ENCODE measurements at regions not wholly inside any gene's neighbourhood (a gene's known extent, or its start where the extent isn't known, plus 50 kb on each side); places are given as distances from the start of the nearest gene placed in this dataset.

DNA sequence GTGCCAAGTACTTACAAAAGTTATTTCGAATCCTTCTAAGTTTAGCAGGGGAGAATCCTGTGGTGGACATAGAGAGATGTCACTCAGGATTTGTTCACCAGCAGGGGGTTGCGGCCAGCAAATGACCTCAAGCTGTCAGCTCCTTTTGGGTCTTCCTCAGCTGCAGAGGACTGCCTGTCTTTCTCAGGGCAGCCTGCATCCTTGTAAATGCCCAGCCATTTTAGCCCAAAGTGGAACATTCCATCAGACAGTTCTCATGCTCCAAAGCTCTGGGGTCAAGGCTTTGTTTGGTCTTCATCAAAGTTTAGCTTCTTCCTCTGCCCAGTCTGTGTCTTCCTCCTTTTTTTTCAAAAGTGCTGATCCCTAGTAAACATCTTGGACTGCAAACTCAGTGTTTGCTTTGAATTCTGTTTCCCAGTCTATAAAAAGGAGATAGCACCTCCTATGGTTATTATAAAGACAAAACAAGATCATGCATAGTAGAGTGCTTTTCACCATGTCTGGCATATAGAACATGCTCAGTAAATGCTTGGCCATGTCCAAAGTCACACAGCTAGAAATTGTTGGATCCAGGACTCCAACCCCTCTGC, 156.4 kb upstream of the GATB start:
- CTCF ChIA-PET: no interaction called here
- TF ChIP-seq, protein P1, sequence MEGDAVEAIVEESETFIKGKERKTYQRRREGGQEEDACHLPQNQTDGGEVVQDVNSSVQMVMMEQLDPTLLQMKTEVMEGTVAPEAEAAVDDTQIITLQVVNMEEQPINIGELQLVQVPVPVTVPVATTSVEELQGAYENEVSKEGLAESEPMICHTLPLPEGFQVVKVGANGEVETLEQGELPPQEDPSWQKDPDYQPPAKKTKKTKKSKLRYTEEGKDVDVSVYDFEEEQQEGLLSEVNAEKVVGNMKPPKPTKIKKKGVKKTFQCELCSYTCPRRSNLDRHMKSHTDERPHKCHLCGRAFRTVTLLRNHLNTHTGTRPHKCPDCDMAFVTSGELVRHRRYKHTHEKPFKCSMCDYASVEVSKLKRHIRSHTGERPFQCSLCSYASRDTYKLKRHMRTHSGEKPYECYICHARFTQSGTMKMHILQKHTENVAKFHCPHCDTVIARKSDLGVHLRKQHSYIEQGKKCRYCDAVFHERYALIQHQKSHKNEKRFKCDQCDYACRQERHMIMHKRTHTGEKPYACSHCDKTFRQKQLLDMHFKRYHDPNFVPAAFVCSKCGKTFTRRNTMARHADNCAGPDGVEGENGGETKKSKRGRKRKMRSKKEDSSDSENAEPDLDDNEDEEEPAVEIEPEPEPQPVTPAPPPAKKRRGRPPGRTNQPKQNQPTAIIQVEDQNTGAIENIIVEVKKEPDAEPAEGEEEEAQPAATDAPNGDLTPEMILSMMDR (IDR thresholded peaks at IDR 0.05; ENCODE audit: insufficient read depth, low read length, missing control alignments): no peak
- POLR2A ChIA-PET: no interaction called here
- DNase-seq (ENCODE audit: low read depth, low spot score): no peak
- no peak overlapping the region for H3K4me3 ChIP-seq (ENCODE audit: low read depth, low read length)

DNA sequence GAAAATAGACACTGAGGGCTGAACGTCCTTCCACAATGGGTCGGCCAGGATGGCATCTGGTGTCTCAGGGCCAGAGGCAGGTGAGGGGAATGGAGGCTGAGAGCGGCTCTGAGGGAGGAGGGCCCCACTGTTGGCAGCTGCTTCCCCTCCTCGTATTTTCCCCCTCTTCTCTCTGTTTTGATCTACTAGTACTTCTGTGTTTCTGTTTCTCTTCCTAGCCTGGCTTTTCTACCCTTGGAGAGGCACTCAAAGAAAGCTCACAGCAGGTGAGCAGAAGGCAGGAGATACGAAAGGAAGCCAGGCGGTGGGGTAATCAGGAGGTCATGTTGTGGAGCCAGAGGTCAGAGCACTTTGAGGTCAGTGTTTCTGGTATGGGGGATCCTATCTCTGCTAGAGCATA, 151.8 kb upstream of the GATB start:
- TF ChIP-seq, protein P1 (IDR thresholded peaks at IDR 0.05; ENCODE audit: insufficient read depth, low read length, missing control alignments): no peak
- ChIA-PET POLR2A (no interaction called here), CTCF (no interaction called here)
- no peak overlapping the region for H3K4me3 ChIP-seq (ENCODE audit: low read depth, low read length)
- no peak for DNase-seq (ENCODE audit: low read depth, low spot score)

DNA sequence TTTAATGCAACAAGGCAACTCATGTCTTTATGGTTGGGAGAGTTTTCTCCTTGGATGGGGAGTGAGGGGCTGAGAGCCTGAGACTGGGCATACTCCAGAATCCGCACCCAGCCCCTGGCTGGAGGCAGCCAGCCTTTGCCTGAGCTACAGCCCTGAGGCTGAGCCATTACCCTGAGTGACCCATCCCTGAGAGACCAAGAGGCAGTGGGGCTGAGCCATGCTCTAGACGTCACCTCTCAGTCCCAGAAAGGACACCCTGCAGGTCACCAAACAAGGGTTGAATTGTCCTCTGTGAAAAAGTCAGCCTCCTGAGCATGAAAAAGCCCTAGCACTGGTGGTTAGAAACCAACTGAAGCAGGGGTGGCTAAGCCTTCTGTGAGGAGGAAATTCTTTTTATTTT, 151.2 kb upstream of the GATB start:
- CTCF ChIA-PET: no interaction called here
- DNase-seq (ENCODE audit: low read depth, low spot score): no peak
- POLR2A ChIA-PET: no interaction called here
- TF ChIP-seq, protein P1 (IDR thresholded peaks at IDR 0.05; ENCODE audit: insufficient read depth, low read length, missing control alignments): no peak
- H3K4me3 ChIP-seq (ENCODE audit: low read depth, low read length): no peak overlapping the region

DNA sequence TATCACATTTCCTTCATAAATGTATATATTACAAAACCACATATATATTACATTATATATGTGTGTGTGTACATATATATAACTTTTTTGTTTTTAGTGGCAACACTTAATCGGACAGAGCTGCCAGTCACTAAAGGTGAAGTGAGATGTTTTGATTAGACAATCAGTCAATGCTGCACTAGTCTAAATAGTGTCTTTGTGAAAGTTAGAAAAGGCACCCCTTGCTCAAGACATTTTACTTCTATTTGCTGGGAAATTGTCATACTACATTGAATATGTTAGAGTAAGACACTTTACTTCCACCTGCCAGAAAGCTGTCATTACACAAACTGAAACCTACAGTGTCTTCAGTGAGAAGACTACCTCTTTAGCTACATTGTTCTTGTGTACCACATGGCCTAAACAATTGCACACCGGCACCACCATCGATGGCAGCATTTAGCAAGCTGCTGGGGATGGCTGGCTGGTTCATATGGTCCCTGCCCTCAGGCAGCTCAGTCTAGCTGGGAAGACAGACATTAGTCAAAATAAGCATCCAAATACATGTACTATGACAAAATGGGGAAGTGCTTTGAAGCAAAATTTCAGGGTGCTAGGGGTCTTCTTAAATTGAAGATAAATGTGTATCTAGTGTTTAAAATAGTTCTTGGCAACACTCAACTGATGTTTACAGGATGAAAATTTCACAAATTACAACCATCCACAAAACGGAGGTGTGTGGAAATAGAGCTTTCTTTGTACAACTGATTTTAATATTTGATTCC, 148.1 kb upstream of the GATB start:
- TF ChIP-seq, protein P1 (IDR thresholded peaks at IDR 0.05; ENCODE audit: insufficient read depth, low read length, missing control alignments): no peak
- no peak overlapping the region for H3K4me3 ChIP-seq (ENCODE audit: low read depth, low read length)
- CTCF ChIA-PET: interaction anchor here (1.5 kb wide), 1 partner anchor 107 kb away, joined by 3 read pairs; no protein-coding TSS in a partner anchor
- no peak for DNase-seq (ENCODE audit: low read depth, low spot score)
- POLR2A ChIA-PET: no interaction called here

DNA sequence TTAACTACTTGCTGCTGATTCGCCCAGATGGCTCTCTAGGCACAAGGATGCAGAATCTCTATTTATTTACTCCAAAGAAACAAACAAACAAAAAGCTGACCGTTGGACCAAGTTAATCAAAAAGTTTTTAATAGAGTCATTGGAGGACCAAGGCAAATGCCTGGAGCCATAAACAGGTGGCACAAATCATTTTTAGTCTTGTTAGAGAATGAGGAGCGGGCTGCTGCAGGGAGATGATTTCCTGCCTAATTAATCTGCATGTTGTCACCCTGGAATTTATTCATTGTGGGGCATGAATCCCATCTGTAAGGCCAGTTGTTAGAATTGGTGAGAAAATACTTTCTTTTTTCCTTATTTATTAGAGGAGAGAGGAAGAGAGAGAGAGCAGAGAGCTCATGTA, 147.4 kb upstream of the GATB start:
- no peak for DNase-seq (ENCODE audit: low read depth, low spot score)
- ChIA-PET POLR2A (no interaction called here), CTCF (no interaction called here)
- TF ChIP-seq, protein P1 (IDR thresholded peaks at IDR 0.05; ENCODE audit: insufficient read depth, low read length, missing control alignments): no peak
- no peak overlapping the region for H3K4me3 ChIP-seq (ENCODE audit: low read depth, low read length)

DNA sequence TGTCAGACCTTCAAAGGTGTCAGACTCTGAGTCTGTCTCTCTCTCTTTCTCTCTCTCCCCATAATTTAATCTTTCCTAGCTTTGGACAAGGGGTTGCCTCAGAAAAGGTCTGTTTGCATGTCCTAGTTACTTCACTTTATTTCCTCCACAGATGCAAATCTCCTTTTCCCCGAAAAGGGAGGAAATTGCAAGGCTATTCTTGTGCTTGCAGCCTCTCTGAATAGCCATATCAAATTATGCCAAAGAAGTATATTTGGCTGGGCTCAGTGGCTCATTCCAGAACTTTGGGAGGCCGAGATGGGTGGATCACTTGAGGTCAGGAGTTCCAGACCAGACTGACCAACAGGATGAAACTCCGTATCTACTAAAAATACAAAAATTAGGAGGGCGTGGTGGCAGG, 145.6 kb upstream of the GATB start:
- TF ChIP-seq, protein P1 (IDR thresholded peaks at IDR 0.05; ENCODE audit: insufficient read depth, low read length, missing control alignments): no peak
- ChIA-PET POLR2A (no interaction called here), CTCF (no interaction called here)
- H3K4me3 ChIP-seq (ENCODE audit: low read depth, low read length): no peak overlapping the region
- no peak for DNase-seq (ENCODE audit: low read depth, low spot score)
